ENCODE measurements at regions not wholly inside any gene's neighbourhood (a gene's known extent, or its start where the extent isn't known, plus 50 kb on each side); places are given as distances from the start of the nearest gene placed in this dataset.

DNA sequence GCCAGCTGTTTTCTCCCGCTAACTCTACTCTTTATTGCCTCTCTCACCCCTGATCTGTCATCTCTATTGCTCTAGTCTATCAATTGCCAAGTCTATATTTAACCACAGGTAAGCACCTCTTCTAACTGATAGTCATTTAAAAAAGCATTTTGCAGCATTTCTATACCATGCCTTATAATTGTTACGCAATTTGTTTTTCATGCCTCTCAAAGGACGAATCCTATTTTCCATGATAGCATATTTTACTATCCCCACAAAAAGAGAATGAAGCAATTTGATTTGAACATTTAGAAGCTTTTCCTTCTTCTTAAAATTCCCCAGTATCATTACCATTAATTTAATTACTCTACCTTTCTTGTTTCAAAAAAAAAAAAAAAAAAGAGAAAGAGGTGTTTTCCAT lies 432.8 kb upstream of the ZP4 start:
- Mint-ChIP-seq H3K36me3 (peaks cover 20% of the 10 kb centered on the region), H3K4me3 (no peak overlapping the region), H3K27ac (no peak overlapping the region), H3K27me3 (ENCODE audit: low read depth) (no peaks in the 10 kb centered on the region), H3K4me1 (peaks cover 10% of the 10 kb centered on the region), H3K9me3 (peaks cover 28% of the 10 kb centered on the region)
- TF ChIP-seq ELF4 (CRISPR knock-in tag; IDR thresholded peaks at IDR 0.05; ENCODE audit: low read depth) (no peak), ZNF121 (CRISPR knock-in tag; IDR thresholded peaks at IDR 0.05) (no peak), ZNF138 (CRISPR knock-in tag; conservative IDR thresholded peaks at IDR 0.05) (no peak), FOXP1 (CRISPR knock-in tag; IDR thresholded peaks at IDR 0.05; ENCODE audit: borderline replicate concordance) (no peak), FOXK1 (CRISPR knock-in tag; IDR thresholded peaks at IDR 0.05) (no peak), IRF2 (CRISPR knock-in tag; IDR thresholded peaks at IDR 0.05; ENCODE audit: borderline replicate concordance, low read depth) (no peak)
- TF ChIP-seq, protein P1, sequence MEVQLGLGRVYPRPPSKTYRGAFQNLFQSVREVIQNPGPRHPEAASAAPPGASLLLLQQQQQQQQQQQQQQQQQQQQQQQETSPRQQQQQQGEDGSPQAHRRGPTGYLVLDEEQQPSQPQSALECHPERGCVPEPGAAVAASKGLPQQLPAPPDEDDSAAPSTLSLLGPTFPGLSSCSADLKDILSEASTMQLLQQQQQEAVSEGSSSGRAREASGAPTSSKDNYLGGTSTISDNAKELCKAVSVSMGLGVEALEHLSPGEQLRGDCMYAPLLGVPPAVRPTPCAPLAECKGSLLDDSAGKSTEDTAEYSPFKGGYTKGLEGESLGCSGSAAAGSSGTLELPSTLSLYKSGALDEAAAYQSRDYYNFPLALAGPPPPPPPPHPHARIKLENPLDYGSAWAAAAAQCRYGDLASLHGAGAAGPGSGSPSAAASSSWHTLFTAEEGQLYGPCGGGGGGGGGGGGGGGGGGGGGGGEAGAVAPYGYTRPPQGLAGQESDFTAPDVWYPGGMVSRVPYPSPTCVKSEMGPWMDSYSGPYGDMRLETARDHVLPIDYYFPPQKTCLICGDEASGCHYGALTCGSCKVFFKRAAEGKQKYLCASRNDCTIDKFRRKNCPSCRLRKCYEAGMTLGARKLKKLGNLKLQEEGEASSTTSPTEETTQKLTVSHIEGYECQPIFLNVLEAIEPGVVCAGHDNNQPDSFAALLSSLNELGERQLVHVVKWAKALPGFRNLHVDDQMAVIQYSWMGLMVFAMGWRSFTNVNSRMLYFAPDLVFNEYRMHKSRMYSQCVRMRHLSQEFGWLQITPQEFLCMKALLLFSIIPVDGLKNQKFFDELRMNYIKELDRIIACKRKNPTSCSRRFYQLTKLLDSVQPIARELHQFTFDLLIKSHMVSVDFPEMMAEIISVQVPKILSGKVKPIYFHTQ (CRISPR knock-in tag; IDR thresholded peaks at IDR 0.05), result no peak
- TF ChIP-seq, protein P2, sequence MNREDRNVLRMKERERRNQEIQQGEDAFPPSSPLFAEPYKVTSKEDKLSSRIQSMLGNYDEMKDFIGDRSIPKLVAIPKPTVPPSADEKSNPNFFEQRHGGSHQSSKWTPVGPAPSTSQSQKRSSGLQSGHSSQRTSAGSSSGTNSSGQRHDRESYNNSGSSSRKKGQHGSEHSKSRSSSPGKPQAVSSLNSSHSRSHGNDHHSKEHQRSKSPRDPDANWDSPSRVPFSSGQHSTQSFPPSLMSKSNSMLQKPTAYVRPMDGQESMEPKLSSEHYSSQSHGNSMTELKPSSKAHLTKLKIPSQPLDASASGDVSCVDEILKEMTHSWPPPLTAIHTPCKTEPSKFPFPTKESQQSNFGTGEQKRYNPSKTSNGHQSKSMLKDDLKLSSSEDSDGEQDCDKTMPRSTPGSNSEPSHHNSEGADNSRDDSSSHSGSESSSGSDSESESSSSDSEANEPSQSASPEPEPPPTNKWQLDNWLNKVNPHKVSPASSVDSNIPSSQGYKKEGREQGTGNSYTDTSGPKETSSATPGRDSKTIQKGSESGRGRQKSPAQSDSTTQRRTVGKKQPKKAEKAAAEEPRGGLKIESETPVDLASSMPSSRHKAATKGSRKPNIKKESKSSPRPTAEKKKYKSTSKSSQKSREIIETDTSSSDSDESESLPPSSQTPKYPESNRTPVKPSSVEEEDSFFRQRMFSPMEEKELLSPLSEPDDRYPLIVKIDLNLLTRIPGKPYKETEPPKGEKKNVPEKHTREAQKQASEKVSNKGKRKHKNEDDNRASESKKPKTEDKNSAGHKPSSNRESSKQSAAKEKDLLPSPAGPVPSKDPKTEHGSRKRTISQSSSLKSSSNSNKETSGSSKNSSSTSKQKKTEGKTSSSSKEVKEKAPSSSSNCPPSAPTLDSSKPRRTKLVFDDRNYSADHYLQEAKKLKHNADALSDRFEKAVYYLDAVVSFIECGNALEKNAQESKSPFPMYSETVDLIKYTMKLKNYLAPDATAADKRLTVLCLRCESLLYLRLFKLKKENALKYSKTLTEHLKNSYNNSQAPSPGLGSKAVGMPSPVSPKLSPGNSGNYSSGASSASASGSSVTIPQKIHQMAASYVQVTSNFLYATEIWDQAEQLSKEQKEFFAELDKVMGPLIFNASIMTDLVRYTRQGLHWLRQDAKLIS (CRISPR knock-in tag; IDR thresholded peaks at IDR 0.05; ENCODE audit: borderline replicate concordance), result no peak
- TF ChIP-seq, protein P3, sequence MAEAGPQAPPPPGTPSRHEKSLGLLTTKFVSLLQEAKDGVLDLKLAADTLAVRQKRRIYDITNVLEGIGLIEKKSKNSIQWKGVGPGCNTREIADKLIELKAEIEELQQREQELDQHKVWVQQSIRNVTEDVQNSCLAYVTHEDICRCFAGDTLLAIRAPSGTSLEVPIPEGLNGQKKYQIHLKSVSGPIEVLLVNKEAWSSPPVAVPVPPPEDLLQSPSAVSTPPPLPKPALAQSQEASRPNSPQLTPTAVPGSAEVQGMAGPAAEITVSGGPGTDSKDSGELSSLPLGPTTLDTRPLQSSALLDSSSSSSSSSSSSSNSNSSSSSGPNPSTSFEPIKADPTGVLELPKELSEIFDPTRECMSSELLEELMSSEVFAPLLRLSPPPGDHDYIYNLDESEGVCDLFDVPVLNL (CRISPR knock-in tag; IDR thresholded peaks at IDR 0.05; ENCODE audit: borderline replicate concordance, low read depth), result no peak
- TF ChIP-seq, protein P4, sequence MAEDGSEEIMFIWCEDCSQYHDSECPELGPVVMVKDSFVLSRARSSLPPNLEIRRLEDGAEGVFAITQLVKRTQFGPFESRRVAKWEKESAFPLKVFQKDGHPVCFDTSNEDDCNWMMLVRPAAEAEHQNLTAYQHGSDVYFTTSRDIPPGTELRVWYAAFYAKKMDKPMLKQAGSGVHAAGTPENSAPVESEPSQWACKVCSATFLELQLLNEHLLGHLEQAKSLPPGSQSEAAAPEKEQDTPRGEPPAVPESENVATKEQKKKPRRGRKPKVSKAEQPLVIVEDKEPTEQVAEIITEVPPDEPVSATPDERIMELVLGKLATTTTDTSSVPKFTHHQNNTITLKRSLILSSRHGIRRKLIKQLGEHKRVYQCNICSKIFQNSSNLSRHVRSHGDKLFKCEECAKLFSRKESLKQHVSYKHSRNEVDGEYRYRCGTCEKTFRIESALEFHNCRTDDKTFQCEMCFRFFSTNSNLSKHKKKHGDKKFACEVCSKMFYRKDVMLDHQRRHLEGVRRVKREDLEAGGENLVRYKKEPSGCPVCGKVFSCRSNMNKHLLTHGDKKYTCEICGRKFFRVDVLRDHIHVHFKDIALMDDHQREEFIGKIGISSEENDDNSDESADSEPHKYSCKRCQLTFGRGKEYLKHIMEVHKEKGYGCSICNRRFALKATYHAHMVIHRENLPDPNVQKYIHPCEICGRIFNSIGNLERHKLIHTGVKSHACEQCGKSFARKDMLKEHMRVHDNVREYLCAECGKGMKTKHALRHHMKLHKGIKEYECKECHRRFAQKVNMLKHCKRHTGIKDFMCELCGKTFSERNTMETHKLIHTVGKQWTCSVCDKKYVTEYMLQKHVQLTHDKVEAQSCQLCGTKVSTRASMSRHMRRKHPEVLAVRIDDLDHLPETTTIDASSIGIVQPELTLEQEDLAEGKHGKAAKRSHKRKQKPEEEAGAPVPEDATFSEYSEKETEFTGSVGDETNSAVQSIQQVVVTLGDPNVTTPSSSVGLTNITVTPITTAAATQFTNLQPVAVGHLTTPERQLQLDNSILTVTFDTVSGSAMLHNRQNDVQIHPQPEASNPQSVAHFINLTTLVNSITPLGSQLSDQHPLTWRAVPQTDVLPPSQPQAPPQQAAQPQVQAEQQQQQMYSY (CRISPR knock-in tag; IDR thresholded peaks at IDR 0.05), result no peak
- TF ChIP-seq, protein P5, sequence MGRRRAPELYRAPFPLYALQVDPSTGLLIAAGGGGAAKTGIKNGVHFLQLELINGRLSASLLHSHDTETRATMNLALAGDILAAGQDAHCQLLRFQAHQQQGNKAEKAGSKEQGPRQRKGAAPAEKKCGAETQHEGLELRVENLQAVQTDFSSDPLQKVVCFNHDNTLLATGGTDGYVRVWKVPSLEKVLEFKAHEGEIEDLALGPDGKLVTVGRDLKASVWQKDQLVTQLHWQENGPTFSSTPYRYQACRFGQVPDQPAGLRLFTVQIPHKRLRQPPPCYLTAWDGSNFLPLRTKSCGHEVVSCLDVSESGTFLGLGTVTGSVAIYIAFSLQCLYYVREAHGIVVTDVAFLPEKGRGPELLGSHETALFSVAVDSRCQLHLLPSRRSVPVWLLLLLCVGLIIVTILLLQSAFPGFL (CRISPR knock-in tag; IDR thresholded peaks at IDR 0.05; ENCODE audit: borderline replicate concordance), result no peak
- ATAC-seq (no peak), DNase-seq (ENCODE audit: low spot score) (no peak)
- ChIA-PET CTCF (no interaction called here), POLR2A (no interaction called here)

DNA sequence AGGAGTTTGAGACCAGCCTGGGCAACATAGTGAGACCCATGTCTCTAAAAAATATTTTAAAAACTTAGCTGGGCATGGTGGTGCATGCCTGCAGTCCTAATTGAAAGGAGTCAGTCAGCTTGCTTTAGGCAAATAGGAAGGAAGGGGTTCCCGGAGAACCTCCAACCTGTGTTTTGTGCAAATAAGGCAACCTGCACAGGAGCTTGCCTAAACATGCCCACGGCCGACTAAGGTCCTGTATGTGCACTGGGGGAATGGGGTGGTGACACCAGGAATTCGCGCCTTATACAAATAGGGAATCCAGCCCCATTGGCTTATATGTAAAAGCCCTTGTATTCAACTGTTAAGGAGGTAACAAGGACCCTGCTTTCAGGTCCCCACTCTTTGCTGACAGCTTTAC lies 429.2 kb upstream of the ZP4 start:
- Mint-ChIP-seq H3K4me3 (no peak overlapping the region), H3K27me3 (ENCODE audit: low read depth) (no peaks in the 10 kb centered on the region), H3K36me3 (peaks cover 10% of the 10 kb centered on the region), H3K9me3 (peaks cover 33% of the 10 kb centered on the region), H3K27ac (no peak overlapping the region), H3K4me1 (peaks cover 10% of the 10 kb centered on the region)
- DNase-seq (ENCODE audit: low spot score) (no peak), ATAC-seq (no peak)
- POLR2A ChIA-PET, result no interaction called here
- CTCF ChIA-PET, result no interaction called here
- TF ChIP-seq, protein P6, sequence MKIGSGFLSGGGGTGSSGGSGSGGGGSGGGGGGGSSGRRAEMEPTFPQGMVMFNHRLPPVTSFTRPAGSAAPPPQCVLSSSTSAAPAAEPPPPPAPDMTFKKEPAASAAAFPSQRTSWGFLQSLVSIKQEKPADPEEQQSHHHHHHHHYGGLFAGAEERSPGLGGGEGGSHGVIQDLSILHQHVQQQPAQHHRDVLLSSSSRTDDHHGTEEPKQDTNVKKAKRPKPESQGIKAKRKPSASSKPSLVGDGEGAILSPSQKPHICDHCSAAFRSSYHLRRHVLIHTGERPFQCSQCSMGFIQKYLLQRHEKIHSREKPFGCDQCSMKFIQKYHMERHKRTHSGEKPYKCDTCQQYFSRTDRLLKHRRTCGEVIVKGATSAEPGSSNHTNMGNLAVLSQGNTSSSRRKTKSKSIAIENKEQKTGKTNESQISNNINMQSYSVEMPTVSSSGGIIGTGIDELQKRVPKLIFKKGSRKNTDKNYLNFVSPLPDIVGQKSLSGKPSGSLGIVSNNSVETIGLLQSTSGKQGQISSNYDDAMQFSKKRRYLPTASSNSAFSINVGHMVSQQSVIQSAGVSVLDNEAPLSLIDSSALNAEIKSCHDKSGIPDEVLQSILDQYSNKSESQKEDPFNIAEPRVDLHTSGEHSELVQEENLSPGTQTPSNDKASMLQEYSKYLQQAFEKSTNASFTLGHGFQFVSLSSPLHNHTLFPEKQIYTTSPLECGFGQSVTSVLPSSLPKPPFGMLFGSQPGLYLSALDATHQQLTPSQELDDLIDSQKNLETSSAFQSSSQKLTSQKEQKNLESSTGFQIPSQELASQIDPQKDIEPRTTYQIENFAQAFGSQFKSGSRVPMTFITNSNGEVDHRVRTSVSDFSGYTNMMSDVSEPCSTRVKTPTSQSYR (CRISPR knock-in tag; IDR thresholded peaks at IDR 0.05), result no peak
- TF ChIP-seq NR3C1 (CRISPR knock-in tag; conservative IDR thresholded peaks at IDR 0.05; ENCODE audit: low read depth), result no peak
- TF ChIP-seq HMGA2 (CRISPR knock-in tag; IDR thresholded peaks at IDR 0.05), result no peak
- no peak for TF ChIP-seq RORB (CRISPR knock-in tag; IDR thresholded peaks at IDR 0.05)
- TF ChIP-seq NR2C2 (CRISPR knock-in tag; IDR thresholded peaks at IDR 0.05), result no peak
- no peak for TF ChIP-seq ESRRA (CRISPR knock-in tag; IDR thresholded peaks at IDR 0.05; ENCODE audit: borderline replicate concordance)
- no peak for TF ChIP-seq EMX1 (CRISPR knock-in tag; IDR thresholded peaks at IDR 0.05)
- TF ChIP-seq TEAD1 (CRISPR knock-in tag; IDR thresholded peaks at IDR 0.05), result no peak
